GM12892 (cell line): ENCODE measurements at regions not wholly inside any gene's neighbourhood (a gene's known extent, or its start where the extent isn't known, plus 50 kb on each side); places are given as distances from the start of the nearest gene placed in this dataset.

Experiments
- DNase-seq: peaks from one replicate; pipeline ENCODE4 v3.0.0; 2011; ENCODE audit not compliant: insufficient read length
- FAIRE-seq: peaks from 2 replicates; lab custom pipeline; 2011; peaks lifted over from hg19 to GRCh38; lab: Jason Lieb, UNC
- POLR2A ChIP-seq: IDR thresholded peaks from 2 replicates; pipeline ENCODE4 v1.6.1; 2011; ENCODE audit warnings: low read depth, low read length, control low read depth
- POLR2AphosphoS5 ChIP-seq: IDR thresholded peaks from 2 replicates; pipeline ENCODE4 v1.6.1; 2011; ENCODE audit warnings: low read depth, low read length, control low read depth
- TAF1 ChIP-seq: IDR thresholded peaks from 2 replicates; pipeline ENCODE4 v1.6.1; 2011; ENCODE audit warnings: low read depth, mild to moderate bottlenecking, control low read depth, low read length, borderline replicate concordance

DNA sequence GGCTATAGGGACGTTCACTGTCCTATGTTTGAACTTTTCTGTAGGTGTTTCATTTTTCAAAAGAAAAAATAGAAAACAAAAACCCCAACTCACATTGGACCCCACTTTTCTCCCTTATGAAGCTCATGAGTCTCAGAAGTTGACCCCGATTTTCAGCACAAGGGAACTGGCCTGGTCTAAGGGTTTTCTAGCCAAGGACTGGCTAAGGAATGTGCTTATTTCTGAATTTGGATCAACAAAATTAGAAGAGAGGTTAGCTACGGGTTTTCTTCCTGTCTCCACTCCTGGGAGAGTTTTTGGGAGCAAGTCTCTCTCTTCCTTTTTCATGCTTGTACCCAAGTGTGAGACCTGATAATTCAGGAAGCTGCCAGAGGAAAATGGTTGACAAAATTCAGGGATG, 453.2 kb downstream of the KLF12 start:
- FAIRE-seq = no peak
- no peak for TF ChIP-seq TAF1
- TF ChIP-seq POLR2A = no peak
- no peak for TF ChIP-seq POLR2AphosphoS5
- DNase-seq = no peak

DNA sequence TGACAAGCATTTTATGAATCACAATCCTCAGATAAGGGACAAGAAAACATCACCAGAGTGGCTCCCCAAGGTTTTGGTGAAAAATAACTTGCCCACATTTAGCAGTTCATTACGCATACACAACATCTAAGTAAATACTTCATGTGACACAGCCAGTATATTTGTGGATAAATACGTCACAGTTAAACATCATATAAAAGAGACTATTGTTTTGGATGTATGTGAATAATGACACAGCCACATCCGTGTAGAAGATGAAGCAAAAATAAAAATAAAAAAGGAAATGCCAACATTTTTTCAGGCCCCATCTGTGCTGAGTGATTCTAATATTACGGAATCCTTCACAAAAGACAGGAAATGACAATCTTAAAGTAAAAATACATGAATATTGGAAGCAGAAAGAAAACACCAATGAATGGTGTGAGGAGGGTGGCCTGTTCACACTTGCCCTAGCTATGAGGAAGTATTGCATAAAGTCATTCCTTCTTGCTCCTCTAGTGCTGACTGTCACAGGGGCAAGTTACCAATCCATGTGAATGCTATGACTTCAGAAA, 457.1 kb downstream of the KLF12 start:
- DNase-seq = no peak
- no peak for FAIRE-seq
- no peak for TF ChIP-seq POLR2A
- no peak for TF ChIP-seq TAF1
- no peak for TF ChIP-seq POLR2AphosphoS5

DNA sequence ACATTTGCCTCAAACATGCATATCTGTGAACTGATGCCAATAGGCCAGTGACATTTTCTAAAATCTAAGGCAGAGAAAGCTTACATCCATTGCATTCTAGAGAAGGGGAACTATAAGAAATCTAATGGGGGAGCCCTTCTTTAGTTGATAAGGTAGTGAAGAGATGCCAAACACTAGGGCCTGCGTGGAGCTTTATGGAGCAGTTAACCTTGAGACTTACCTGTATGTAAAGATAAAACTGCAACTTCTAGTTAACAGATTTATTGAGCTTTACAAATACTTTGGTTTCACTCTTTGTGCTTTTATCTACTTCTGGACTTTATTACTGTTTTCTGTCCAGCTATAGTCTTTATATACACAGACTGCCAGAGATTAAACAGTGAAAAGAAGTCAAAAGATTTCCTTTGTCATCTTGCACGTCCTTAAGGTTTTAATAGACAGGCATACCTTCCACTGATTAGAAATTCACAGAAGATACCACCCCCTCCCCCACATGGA, 457.6 kb downstream of the KLF12 start:
- no peak for TF ChIP-seq POLR2A
- TF ChIP-seq TAF1 = no peak
- no peak for DNase-seq
- FAIRE-seq = no peak

DNA sequence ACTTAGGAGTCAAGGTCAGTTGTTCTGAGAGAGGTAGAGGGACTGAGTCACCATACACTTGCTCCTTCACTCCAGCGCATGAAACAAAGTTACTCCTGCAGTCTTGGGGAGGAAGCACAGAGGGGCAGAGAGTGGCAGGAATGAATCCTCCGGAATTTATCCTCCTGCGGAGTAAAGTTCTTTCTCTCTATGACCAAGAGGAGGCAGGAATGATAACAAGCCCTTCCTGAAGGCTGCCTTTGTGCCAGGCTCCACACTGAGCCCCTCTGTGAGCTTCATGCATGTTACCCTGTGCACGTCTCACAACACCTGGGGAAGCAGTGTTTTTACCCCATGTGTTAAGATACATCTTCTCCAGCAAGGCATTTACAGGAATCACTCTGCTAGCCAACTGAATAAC, 458.4 kb downstream of the KLF12 start:
- DNase-seq = no peak

DNA sequence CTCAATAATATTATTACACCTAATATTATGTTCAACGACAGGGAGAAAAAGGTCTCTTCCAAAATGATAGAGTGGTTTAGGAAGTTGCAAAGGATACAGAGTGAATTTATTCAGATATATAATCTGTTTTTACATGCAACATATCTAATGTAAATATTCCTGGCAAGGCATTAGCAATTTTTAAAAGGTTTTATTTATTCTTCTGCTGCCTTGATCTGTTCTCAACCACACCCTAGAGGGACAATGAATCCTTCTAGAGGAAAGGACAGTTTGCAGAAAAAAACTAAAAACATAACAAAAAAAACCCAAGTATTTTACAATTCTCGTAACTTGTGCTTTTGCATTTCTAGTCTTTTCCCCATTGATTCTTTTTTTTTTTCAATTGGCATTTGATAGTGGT, 459.6 kb downstream of the KLF12 start:
- FAIRE-seq (no peak), DNase-seq (no peak)
- TF ChIP-seq TAF1 = no peak
- no peak for TF ChIP-seq POLR2AphosphoS5
- TF ChIP-seq POLR2A = no peak

More for the DNA sequence above, 458.4 kb downstream of the KLF12 start:
- peak; percentile 36 for FAIRE-seq
- no peak for TF ChIP-seq POLR2AphosphoS5
- TF ChIP-seq TAF1 = no peak
- no peak for TF ChIP-seq POLR2A

DNA sequence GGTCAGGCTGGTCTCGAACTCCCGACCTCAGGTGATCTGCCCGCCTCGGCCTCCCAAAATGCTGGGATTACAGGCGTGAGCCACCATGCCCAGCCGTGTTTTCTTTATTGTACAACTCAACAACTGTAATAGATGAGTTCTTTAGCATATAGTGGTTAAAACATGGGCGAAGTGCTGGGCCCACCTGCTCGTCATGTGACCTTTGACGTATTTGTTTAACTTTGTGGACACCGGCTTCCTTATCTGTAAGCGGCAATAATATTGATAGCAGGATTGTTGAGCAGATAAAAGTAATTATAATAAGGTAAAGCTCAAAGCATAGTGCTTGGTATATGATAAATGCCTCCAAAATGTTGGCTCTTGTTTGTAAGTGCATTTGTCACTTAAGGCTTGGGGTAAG, 460.3 kb downstream of the KLF12 start:
- DNase-seq (no peak), FAIRE-seq (no peak)
- no peak for TF ChIP-seq POLR2A
- TF ChIP-seq TAF1 = no peak

DNA sequence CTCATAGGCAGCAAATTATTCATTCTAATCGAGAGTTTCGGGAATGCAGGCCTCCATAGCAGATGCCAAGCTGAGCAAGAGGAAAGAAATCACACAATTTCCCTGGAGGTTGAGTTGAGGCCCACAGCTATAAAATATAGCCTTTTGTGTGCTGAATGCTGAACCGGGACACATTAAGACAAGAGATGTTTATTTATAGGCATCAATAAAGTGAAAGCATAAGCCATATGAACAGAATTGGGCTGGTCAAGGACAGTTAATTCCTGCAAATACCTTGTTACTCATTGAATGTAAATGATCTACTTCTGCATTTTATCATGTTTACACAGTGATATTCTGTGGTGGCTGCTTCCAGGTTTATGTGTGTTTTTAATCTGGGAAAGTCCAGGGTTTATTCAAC, 461.7 kb downstream of the KLF12 start:
- FAIRE-seq (no peak), DNase-seq (no peak)
- no peak for TF ChIP-seq POLR2A
- no peak for TF ChIP-seq TAF1
- TF ChIP-seq POLR2AphosphoS5 = no peak

DNA sequence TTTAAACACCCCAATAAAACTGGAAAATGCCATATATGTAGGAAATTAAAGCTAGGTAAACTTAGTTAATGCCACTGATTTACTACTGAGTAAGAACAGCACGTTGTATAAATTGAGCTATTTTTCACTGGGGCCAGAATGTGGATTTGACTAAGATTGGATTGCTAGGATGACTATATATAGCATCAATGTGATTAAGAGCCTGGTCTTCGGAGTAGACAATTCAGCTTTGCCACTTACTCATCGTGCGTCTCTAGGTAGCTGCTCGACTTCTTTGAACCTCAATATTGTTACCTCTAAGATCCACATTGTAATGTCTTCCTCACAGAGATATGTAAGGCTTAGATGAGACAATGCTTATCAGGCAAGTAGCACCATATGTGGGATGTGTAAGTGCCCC, 462.5 kb downstream of the KLF12 start:
- TF ChIP-seq POLR2A (no peak), POLR2AphosphoS5 (no peak)
- no peak for DNase-seq
- FAIRE-seq = no peak

DNA sequence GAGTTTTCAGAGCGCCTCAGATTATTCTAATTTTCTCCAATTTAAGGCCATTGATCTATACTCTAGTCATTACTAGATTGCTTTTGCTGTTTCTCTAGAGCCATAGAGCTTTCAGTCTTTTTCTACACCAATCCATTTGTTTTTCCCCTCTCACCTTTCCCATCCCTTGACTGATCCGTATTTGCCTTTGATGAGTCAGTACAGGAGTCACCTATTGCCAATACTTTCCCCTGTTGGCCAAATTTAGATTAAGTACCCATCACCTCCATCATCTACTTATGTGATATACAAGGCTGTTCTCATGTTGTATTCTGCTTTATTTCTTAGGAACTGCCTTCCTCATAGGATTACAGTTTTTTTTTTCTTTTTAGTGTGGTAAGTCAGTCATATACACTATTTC, 463.2 kb downstream of the KLF12 start:
- DNase-seq (no peak), FAIRE-seq (no peak)
- TF ChIP-seq POLR2A (no peak), POLR2AphosphoS5 (no peak), TAF1 (no peak)

DNA sequence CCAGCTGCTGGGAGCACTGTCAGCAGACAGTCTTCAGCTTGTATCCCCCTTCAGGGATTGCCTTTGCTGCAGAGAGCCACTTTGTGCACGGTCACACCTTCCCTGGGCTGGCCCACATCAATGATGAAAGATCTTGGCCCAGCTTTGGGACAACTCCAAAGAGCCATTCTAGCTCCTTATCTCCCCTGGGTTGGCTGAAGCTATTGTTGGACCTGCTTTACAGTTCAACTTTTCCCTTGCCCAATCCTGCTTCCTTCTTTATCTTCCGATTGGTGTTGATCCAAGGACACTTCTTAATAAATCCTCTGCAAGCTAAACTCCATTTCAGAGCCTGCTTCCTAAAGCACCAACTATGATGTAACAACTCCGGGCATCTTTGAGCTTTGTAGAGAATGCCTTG, 466.4 kb downstream of the KLF12 start:
- DNase-seq = no peak
- no peak for TF ChIP-seq TAF1
- no peak for TF ChIP-seq POLR2A
- no peak for TF ChIP-seq POLR2AphosphoS5
- no peak for FAIRE-seq

DNA sequence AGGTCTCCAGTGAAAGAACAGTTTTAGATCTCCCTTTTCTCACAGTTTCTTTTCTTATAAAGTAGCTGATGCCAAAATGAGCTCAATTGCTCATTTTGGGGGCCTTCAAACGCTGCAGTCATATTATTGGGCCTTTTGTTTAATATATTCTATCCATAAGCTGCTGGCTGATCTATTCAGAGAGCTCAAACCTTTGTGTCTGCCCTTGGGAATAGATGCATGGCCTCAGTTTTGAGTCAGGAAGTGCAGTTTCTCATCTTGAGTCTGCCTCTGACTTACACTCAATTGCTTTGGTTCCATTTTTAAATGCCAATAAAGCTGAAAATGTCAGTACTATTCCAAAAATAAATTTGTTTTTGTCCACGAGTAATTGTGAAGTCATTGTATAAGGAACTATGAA, 468.9 kb downstream of the KLF12 start:
- no peak for FAIRE-seq
- TF ChIP-seq TAF1 (no peak), POLR2AphosphoS5 (no peak), POLR2A (no peak)
- no peak for DNase-seq

DNA sequence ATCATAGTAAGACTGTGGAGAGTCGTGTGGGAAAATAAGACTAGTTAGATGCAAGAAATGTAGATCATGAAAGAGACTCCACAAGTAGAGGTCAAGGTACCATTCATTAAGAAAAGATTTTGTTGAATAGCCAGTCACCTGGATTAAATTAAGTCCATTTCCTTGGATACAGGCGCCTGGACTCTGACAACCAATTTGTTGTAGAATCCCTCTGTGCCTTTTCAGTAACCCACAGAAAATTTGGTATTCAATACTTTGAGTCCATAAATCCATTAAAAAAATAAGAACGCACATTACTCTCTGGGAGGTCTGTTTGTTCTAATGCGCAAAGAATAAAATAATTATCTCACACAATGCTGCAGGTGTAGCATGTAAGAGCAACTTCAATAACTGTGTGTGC, 469.4 kb downstream of the KLF12 start:
- DNase-seq (no peak), FAIRE-seq (no peak)

More for the DNA sequence above, 469.4 kb downstream of the KLF12 start:
- TF ChIP-seq POLR2A = no peak
- TF ChIP-seq POLR2AphosphoS5 = no peak
- TF ChIP-seq TAF1 = no peak
